ENCODE measurements at regions not wholly inside any gene's neighbourhood (a gene's known extent, or its start where the extent isn't known, plus 50 kb on each side); places are given as distances from the start of the nearest gene placed in this dataset.

- Histone ChIP-seq H3K27me3 (replicated peaks in 1 of 2; ENCODE audit: control insufficient read depth in 2 of 2, insufficient read depth in 2 of 2, low read length in 1 of 2) (no peaks in the 10 kb centered on the region), H3K4me2 (ENCODE audit: control insufficient read depth, insufficient read depth) (no peak overlapping the region), H3K4me1 (ENCODE audit: control insufficient read depth, insufficient read depth, low read length) (no peaks in the 10 kb centered on the region), H3K9ac (ENCODE audit: control insufficient read depth, insufficient read depth, low read length) (no peak overlapping the region), H3K4me3 (no peak overlapping the region), H2AFZ (ENCODE audit: control insufficient read depth, low read depth, low read length) (no peak overlapping the region), H3K79me2 (ENCODE audit: control insufficient read depth, insufficient read depth, low read length) (no peaks in the 10 kb centered on the region), H4K20me1 (ENCODE audit: control insufficient read depth, insufficient read depth) (no peaks in the 10 kb centered on the region), H3K9me3 (replicated peaks; ENCODE audit: control insufficient read depth, insufficient read depth, low read length) (no peaks in the 10 kb centered on the region), H3K27ac (ENCODE audit: control insufficient read depth, insufficient read depth) (no peak overlapping the region), H3K36me3 (ENCODE audit: control insufficient read depth in 2 of 2, insufficient read depth in 2 of 2, low read length in 1 of 2) (no peaks in the 10 kb centered on the region)
- intact Hi-C loops (cut with micrococcal nuclease; ENCODE audit: unreplicated experiment), result no loop called here
- ChIA-PET SMC1A (ENCODE audit: uncharacterized antibody, unreplicated experiment) (no interaction called here), CTCF (no interaction called here), RAD21 (ENCODE audit: unreplicated experiment) (interaction anchor here (1.4 kb wide), 1 partner anchor 527 kb away, joined by 4 read pairs; no protein-coding TSS in a partner anchor), POLR2A (no interaction called here)
- no peak for FAIRE-seq
- 5% methylated on average over 4 of the region's 4 CpGs for WGBS (ENCODE audit: insufficient coverage, insufficient replicate concordance, low lambda C conversion rate, missing lambda C conversion rate)
- in situ Hi-C loops (cut with MboI), result loop anchor here (10.0 kb wide), 1 partner anchor 531 kb away; no protein-coding TSS in a partner anchor
- ATAC-seq, result no peak
- no TSS peak for BruUV-seq (replicated peaks)
- TF ChIP-seq SP1 (IDR thresholded peaks at IDR 0.05; ENCODE audit: low read depth, low read length), result no peak
- TF ChIP-seq ASH2L (IDR thresholded peaks at IDR 0.05; ENCODE audit: borderline replicate concordance, low read depth), result no peak
- TF ChIP-seq NR2F1 (conservative IDR thresholded peaks at IDR 0.05), result no peak
- TF ChIP-seq PAX8 (IDR thresholded peaks at IDR 0.05), result no peak
- no peak for TF ChIP-seq IKZF1 (conservative IDR thresholded peaks at IDR 0.05)
- no peak for DNase-seq (ENCODE audit: low read depth, low spot score)
These were observed 410.9 kb upstream of the TRPC7 start for GRCh38 chr5:136776022-136776927.

- no peak for DNase-seq (ENCODE audit: low read depth, low spot score)
- no peaks in the 10 kb centered on the region for H3K79me2 ChIP-seq (ENCODE audit: control insufficient read depth, insufficient read depth, low read length)
- ChIA-PET RAD21 (ENCODE audit: unreplicated experiment) (interaction anchor here (0.7 kb wide), 1 partner anchor 409 kb away, joined by 3 read pairs; no protein-coding TSS in a partner anchor), POLR2A (no interaction called here), CTCF (no interaction called here), SMC1A (ENCODE audit: uncharacterized antibody, unreplicated experiment) (interaction anchor here (0.9 kb wide), 1 partner anchor 134 kb away, joined by 3 read pairs; no protein-coding TSS in a partner anchor)
- H3K4me2 ChIP-seq (ENCODE audit: control insufficient read depth, insufficient read depth), result no peak overlapping the region
- intact Hi-C loops (cut with micrococcal nuclease; ENCODE audit: unreplicated experiment), result no loop called here
- H3K27me3 ChIP-seq (replicated peaks in 1 of 2; ENCODE audit: control insufficient read depth in 2 of 2, insufficient read depth in 2 of 2, low read length in 1 of 2), result no peaks in the 10 kb centered on the region
- no peaks in the 10 kb centered on the region; the same call in 1 of the 2 replicates for H4K20me1 ChIP-seq (ENCODE audit: control insufficient read depth, insufficient read depth)
- 0% methylated on average over 1 of the region's 1 CpG for WGBS (ENCODE audit: insufficient coverage, insufficient replicate concordance, low lambda C conversion rate, missing lambda C conversion rate)
- no peak overlapping the region for H3K27ac ChIP-seq (ENCODE audit: control insufficient read depth, insufficient read depth)
- no peaks in the 10 kb centered on the region for H3K4me1 ChIP-seq (ENCODE audit: control insufficient read depth, insufficient read depth, low read length)
- in situ Hi-C loops (cut with MboI), result loop anchor here (10.0 kb wide), 1 partner anchor 528 kb away; no protein-coding TSS in a partner anchor
- H2AFZ ChIP-seq (ENCODE audit: control insufficient read depth, low read depth, low read length), result no peak overlapping the region
- no TSS peak for BruUV-seq (replicated peaks)
- ATAC-seq, result no peak
- no peak overlapping the region for H3K9ac ChIP-seq (ENCODE audit: control insufficient read depth, insufficient read depth, low read length)
- H3K4me3 ChIP-seq, result no peak overlapping the region
- H3K9me3 ChIP-seq (replicated peaks; ENCODE audit: control insufficient read depth, insufficient read depth, low read length), result no peaks in the 10 kb centered on the region
- H3K36me3 ChIP-seq (ENCODE audit: control insufficient read depth in 2 of 2, insufficient read depth in 2 of 2, low read length in 1 of 2), result no peaks in the 10 kb centered on the region
- FAIRE-seq, result no peak
- TF ChIP-seq PRDM15 (CRISPR knock-in tag; IDR thresholded peaks at IDR 0.05) (no peak), ZSCAN29 (IDR thresholded peaks at IDR 0.05) (no peak), YBX1 (IDR thresholded peaks at IDR 0.05) (no peak), ATF7 (IDR thresholded peaks at IDR 0.05; ENCODE audit: low read depth) (no peak), ZBTB11 (CRISPR knock-in tag; IDR thresholded peaks at IDR 0.05) (no peak), TARDBP (IDR thresholded peaks at IDR 0.05; ENCODE audit: borderline replicate concordance) (no peak)
These were observed 407.1 kb upstream of the TRPC7 start for GRCh38 chr5:136772491-136772890.

Data from GM12878 (cell line).